Liver (tissue), 3 donors: ENCODE measurements at regions not wholly inside any gene's neighbourhood (a gene's known extent, or its start where the extent isn't known, plus 50 kb on each side); places are given as distances from the start of the nearest gene placed in this dataset.

ENCODE experiments used
- EGR1 ChIP-seq, 2 donors: IDR thresholded peaks; 2 replicates each; pipeline ENCODE4 v1.6.1; 2016 to 2018; ENCODE audit warnings: antibody characterized with exemption in 2 of 2, low read depth in 2 of 2
- HNF4G ChIP-seq: IDR thresholded peaks from 2 replicates; pipeline ENCODE4 v1.6.1; 2016; ENCODE audit warnings: antibody characterized with exemption
- NR2F2 ChIP-seq: IDR thresholded peaks from 2 replicates; pipeline ENCODE4 v1.6.1; 2016; ENCODE audit warnings: antibody characterized with exemption
- RAD21 ChIP-seq, 2 donors: IDR thresholded peaks; 2 replicates each; pipeline ENCODE4 v1.6.1; 2016; ENCODE audit warnings: antibody characterized with exemption in 2 of 2, mild to moderate bottlenecking in 2 of 2
- RXRA ChIP-seq, 2 donors: IDR thresholded peaks; 2 replicates each; pipeline ENCODE4 v1.6.1; 2017 to 2018; ENCODE audit warnings: antibody characterized with exemption in 2 of 2, mild to moderate bottlenecking in 1 of 2
- SP1 ChIP-seq: IDR thresholded peaks from 2 replicates; pipeline ENCODE4 v1.6.1; 2018; ENCODE audit warnings: antibody characterized with exemption, mild to moderate bottlenecking
- TAF1 ChIP-seq: conservative IDR thresholded peaks from 2 replicates; pipeline ENCODE4 v1.6.1; 2016; ENCODE audit warnings: antibody characterized with exemption, mild to moderate bottlenecking
- TF ChIP-seq, protein P1 (sequence below): fragments of 150-350 bp; IDR thresholded peaks from 2 replicates; pipeline ENCODE4 v1.5.1; 2017; ENCODE audit warnings: improper control_type of control experiment, low read depth, low read length; ENCODE audit not compliant: missing input control
- TF ChIP-seq, protein P2 (sequence below): IDR thresholded peaks from 2 replicates; pipeline ENCODE4 v1.6.1; 2016; ENCODE audit warnings: antibody characterized with exemption
- TF ChIP-seq, protein P3 (sequence below): IDR thresholded peaks from 2 replicates; pipeline ENCODE4 v1.6.1; 2016; ENCODE audit warnings: antibody characterized with exemption, mild to moderate bottlenecking
- donor health status: healthy.
- donor health status: healthy.

DNA sequence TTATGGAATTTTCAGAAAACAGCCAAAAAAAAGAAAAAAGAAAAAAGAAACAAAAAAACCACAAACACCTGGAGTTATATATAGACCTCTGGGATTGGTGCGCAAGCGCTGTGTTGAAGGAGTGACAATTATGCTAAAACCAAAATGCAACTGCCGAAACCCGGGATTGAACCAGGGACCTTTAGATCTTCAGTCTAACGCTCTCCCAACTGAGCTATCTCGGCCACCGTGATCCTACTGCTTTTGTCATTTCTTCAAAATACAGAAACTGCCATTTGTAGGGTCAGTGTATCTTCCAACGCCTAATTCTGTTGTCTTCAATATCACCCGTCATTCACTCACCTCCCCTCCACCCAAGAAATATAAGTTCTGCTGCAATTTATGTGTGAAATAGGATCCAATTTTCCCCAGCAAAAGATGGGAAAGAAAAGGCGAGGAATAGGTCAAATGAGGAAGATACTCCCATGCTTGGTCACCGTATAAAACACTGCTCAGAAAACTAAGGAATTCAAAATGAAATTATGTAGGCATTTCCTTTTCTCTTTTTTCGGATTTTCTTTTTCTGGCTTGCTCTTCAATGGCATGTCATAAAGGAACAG lies 116.0 kb downstream of the TRIM27 start:
- TF ChIP-seq, protein P1, sequence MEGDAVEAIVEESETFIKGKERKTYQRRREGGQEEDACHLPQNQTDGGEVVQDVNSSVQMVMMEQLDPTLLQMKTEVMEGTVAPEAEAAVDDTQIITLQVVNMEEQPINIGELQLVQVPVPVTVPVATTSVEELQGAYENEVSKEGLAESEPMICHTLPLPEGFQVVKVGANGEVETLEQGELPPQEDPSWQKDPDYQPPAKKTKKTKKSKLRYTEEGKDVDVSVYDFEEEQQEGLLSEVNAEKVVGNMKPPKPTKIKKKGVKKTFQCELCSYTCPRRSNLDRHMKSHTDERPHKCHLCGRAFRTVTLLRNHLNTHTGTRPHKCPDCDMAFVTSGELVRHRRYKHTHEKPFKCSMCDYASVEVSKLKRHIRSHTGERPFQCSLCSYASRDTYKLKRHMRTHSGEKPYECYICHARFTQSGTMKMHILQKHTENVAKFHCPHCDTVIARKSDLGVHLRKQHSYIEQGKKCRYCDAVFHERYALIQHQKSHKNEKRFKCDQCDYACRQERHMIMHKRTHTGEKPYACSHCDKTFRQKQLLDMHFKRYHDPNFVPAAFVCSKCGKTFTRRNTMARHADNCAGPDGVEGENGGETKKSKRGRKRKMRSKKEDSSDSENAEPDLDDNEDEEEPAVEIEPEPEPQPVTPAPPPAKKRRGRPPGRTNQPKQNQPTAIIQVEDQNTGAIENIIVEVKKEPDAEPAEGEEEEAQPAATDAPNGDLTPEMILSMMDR, result no peak
- no peak for TF ChIP-seq RAD21 (IDR thresholded peaks at IDR 0.05)
- no peak for TF ChIP-seq TAF1
- TF ChIP-seq RXRA (IDR thresholded peaks at IDR 0.05), result no peak
- TF ChIP-seq HNF4G, result no peak
- no peak for TF ChIP-seq EGR1 (IDR thresholded peaks at IDR 0.05; ENCODE audit: low read depth in 2 of 2)
- TF ChIP-seq SP1, result no peak
- TF ChIP-seq, protein P2, sequence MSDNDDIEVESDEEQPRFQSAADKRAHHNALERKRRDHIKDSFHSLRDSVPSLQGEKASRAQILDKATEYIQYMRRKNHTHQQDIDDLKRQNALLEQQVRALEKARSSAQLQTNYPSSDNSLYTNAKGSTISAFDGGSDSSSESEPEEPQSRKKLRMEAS, result no peak
- TF ChIP-seq, protein P3, sequence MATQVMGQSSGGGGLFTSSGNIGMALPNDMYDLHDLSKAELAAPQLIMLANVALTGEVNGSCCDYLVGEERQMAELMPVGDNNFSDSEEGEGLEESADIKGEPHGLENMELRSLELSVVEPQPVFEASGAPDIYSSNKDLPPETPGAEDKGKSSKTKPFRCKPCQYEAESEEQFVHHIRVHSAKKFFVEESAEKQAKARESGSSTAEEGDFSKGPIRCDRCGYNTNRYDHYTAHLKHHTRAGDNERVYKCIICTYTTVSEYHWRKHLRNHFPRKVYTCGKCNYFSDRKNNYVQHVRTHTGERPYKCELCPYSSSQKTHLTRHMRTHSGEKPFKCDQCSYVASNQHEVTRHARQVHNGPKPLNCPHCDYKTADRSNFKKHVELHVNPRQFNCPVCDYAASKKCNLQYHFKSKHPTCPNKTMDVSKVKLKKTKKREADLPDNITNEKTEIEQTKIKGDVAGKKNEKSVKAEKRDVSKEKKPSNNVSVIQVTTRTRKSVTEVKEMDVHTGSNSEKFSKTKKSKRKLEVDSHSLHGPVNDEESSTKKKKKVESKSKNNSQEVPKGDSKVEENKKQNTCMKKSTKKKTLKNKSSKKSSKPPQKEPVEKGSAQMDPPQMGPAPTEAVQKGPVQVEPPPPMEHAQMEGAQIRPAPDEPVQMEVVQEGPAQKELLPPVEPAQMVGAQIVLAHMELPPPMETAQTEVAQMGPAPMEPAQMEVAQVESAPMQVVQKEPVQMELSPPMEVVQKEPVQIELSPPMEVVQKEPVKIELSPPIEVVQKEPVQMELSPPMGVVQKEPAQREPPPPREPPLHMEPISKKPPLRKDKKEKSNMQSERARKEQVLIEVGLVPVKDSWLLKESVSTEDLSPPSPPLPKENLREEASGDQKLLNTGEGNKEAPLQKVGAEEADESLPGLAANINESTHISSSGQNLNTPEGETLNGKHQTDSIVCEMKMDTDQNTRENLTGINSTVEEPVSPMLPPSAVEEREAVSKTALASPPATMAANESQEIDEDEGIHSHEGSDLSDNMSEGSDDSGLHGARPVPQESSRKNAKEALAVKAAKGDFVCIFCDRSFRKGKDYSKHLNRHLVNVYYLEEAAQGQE, result no peak
- no peak for TF ChIP-seq NR2F2
